GM23338 (cell line): ENCODE measurements at regions not wholly inside any gene's neighbourhood (a gene's known extent, or its start where the extent isn't known, plus 50 kb on each side); places are given as distances from the start of the nearest gene placed in this dataset.

ENCODE experiments used
- ATAC-seq: fragments of 200-7000 bp; cut with Tn5 transposase; 3 replicates; pipeline ENCODE4 v1.9.1; 2020
- DNase-seq: peaks from one replicate; pipeline ENCODE4 v3.0.0-alpha.2; 2015; ENCODE audit warnings: low spot score
- H2AFZ ChIP-seq: fragments of 200-600 bp; sonication (generic); 2 replicates; pipeline ENCODE4 v1.8.0; 2016; ENCODE audit warnings: antibody characterized with exemption, mild to moderate bottlenecking, moderate library complexity
- H3F3A ChIP-seq: fragments of 200-600 bp; sonication (generic); replicated peaks from 2 replicates; pipeline ENCODE4 v1.8.0; 2017; ENCODE audit warnings: antibody characterized with exemption, mixed run types, low read depth
- H3K27ac ChIP-seq: fragments of 200-600 bp; sonication (generic); 2 replicates; pipeline ENCODE4 v1.6.1; 2016; ENCODE audit warnings: low read depth
- H3K27me3 ChIP-seq: fragments of 200-600 bp; sonication (generic); 2 replicates; pipeline ENCODE4 v1.8.0; 2016; ENCODE audit warnings: mild to moderate bottlenecking, mixed run types, moderate library complexity; ENCODE audit not compliant: insufficient read depth
- H3K36me3 ChIP-seq: fragments of 200-600 bp; sonication (generic); 2 replicates; pipeline ENCODE4 v1.8.0; 2016; ENCODE audit warnings: mild to moderate bottlenecking; ENCODE audit not compliant: insufficient read depth
- H3K4me1 ChIP-seq: fragments of 200-600 bp; sonication (generic); 2 replicates; pipeline ENCODE4 v1.8.0; 2016; ENCODE audit warnings: mild to moderate bottlenecking, moderate library complexity; ENCODE audit not compliant: insufficient read depth
- H3K4me2 ChIP-seq: fragments of 200-600 bp; sonication (generic); 2 replicates; pipeline ENCODE4 v1.7.1; 2017; ENCODE audit warnings: mixed run types
- H3K4me3 ChIP-seq: fragments of 200-600 bp; sonication (generic); 2 replicates; pipeline ENCODE4 v1.6.1; 2016; ENCODE audit warnings: mixed run types
- H3K79me2 ChIP-seq: fragments of 200-600 bp; sonication (generic); replicated peaks from 2 replicates; pipeline ENCODE4 v1.8.0; 2017; ENCODE audit warnings: mild to moderate bottlenecking; ENCODE audit not compliant: insufficient read depth
- H3K9me2 ChIP-seq: fragments of 200-600 bp; sonication (generic); 2 replicates; pipeline ENCODE4 v1.8.0; 2017; ENCODE audit not compliant: insufficient read depth
- H4K20me1 ChIP-seq: fragments of 200-600 bp; sonication (generic); replicated peaks from 2 replicates; pipeline ENCODE4 v1.8.0; 2017; ENCODE audit warnings: mild to moderate bottlenecking; ENCODE audit not compliant: insufficient read depth
- H3K27ac Mint-ChIP-seq: 2 replicates; pipeline ENCODE4 v1.8.0; 2020; ENCODE audit warnings: inconsistent platforms, mild to moderate bottlenecking, moderate library complexity, mixed read lengths
- H3K27me3 Mint-ChIP-seq: 3 replicates; pipeline ENCODE4 v1.8.0; 2022; ENCODE audit warnings: low read depth, mild to moderate bottlenecking, moderate library complexity, mixed read lengths, inconsistent platforms; ENCODE audit not compliant: insufficient read depth, poor library complexity
- H3K36me3 Mint-ChIP-seq: 3 replicates; pipeline ENCODE4 v1.8.0; 2021; ENCODE audit warnings: low read depth, mild to moderate bottlenecking, inconsistent platforms, moderate library complexity, mixed read lengths
- H3K4me1 Mint-ChIP-seq: 3 replicates; pipeline ENCODE4 v1.8.0; 2020; ENCODE audit warnings: mild to moderate bottlenecking, inconsistent platforms, mixed read lengths
- H3K4me3 Mint-ChIP-seq: 3 replicates; pipeline ENCODE4 v1.8.0; 2021; ENCODE audit warnings: moderate library complexity, mild to moderate bottlenecking, inconsistent platforms, mixed read lengths
- H3K9me3 Mint-ChIP-seq: 3 replicates; pipeline ENCODE4 v1.8.0; 2020; ENCODE audit warnings: moderate library complexity, mild to moderate bottlenecking, inconsistent platforms, mixed read lengths
- CREB1 ChIP-seq: fragments of 250-450 bp; sonication (Bioruptor Pico); IDR thresholded peaks from 2 replicates; pipeline ENCODE4 v1.5.0; 2020; ENCODE audit warnings: low read depth, mild to moderate bottlenecking, moderate library complexity
- CTCF ChIP-seq, 2 experiments: fragments of 200-600 bp in 1 of 2; sonication (generic) in 1 of 2; conservative IDR thresholded peaks; 2 replicates each; pipeline versions ENCODE4 v1.5.1 to v1.6.1; 2016 to 2017; ENCODE audit warnings: antibody characterized with exemption in 2 of 2, low read depth in 2 of 2, mild to moderate bottlenecking in 2 of 2, moderate library complexity in 1 of 2
- ETS1 ChIP-seq: IDR thresholded peaks from 2 replicates; pipeline ENCODE4 v1.6.1; 2016; ENCODE audit warnings: antibody characterized with exemption
- EZH2 ChIP-seq: fragments of 200-600 bp; sonication (generic); IDR thresholded peaks from one replicate; pipeline ENCODE4 v1.8.0; 2017; ENCODE audit warnings: antibody characterized with exemption, mild to moderate bottlenecking, low read depth; ENCODE audit not compliant: unreplicated experiment
- EZH2phosphoT487 ChIP-seq: fragments of 200-600 bp; sonication (generic); IDR thresholded peaks from one replicate; pipeline ENCODE4 v1.8.1; 2018; ENCODE audit warnings: antibody characterized with exemption; ENCODE audit not compliant: unreplicated experiment
- JUNB ChIP-seq: IDR thresholded peaks from one replicate; pipeline ENCODE4 v1.6.1; 2016; ENCODE audit warnings: antibody characterized with exemption; ENCODE audit not compliant: unreplicated experiment
- NANOG ChIP-seq: IDR thresholded peaks from 2 replicates; pipeline ENCODE4 v1.6.1; 2016; ENCODE audit warnings: antibody characterized with exemption, borderline replicate concordance
- POLR2AphosphoS5 ChIP-seq: IDR thresholded peaks from 2 replicates; pipeline ENCODE4 v1.6.1; 2016; ENCODE audit warnings: antibody characterized with exemption, low read depth
- STAT1 ChIP-seq: IDR thresholded peaks from one replicate; pipeline ENCODE4 v1.6.1; 2016; ENCODE audit warnings: antibody characterized with exemption; ENCODE audit not compliant: unreplicated experiment
- ZNF331 ChIP-seq: fragments of 250-450 bp; sonication (Bioruptor Pico); IDR thresholded peaks from 2 replicates; pipeline ENCODE4 v1.5.0; 2020; ENCODE audit warnings: low read depth, mild to moderate bottlenecking, moderate library complexity
- ZNF462 ChIP-seq: fragments of 250-450 bp; sonication (Bioruptor Pico); IDR thresholded peaks from 2 replicates; pipeline ENCODE4 v1.5.0; 2020; ENCODE audit warnings: mild to moderate bottlenecking, moderate library complexity

GRCh38 chr3:74532446-74532845 lies 82.0 kb downstream of the CNTN3 start (continued):
- TF ChIP-seq JUNB, result no peak
- no peak for TF ChIP-seq POLR2AphosphoS5
- no peak for TF ChIP-seq NANOG
- TF ChIP-seq CTCF (conservative IDR thresholded peaks at IDR 0.05; ENCODE audit: low read depth in 2 of 2), result no peak
- TF ChIP-seq EZH2, result no peak
- no peak for TF ChIP-seq CREB1 (CRISPR knock-in tag)

GRCh38 chr3:74531491-74531890 lies 83.0 kb downstream of the CNTN3 start:
- H3K9me2 ChIP-seq, result no peaks in the 10 kb centered on the region
- H3K27me3 ChIP-seq, result no peaks in the 10 kb centered on the region
- Mint-ChIP-seq H3K36me3 (no peaks in the 10 kb centered on the region), H3K4me1 (peaks cover 3% of the 10 kb centered on the region; the same call in 1 of the 3 replicates), H3K27me3 (peaks cover 3% of the 10 kb centered on the region), H3K4me3 (no peak overlapping the region), H3K9me3 (no peaks in the 10 kb centered on the region), H3K27ac (no peak overlapping the region; the same call in 1 of the 2 replicates)
- no peak overlapping the region for H3K27ac ChIP-seq
- DNase-seq, result no peak
- no peak overlapping the region for H2AFZ ChIP-seq
- no peak for ATAC-seq
- H3K79me2 ChIP-seq, result no peaks in the 10 kb centered on the region
- H3F3A ChIP-seq, result no peaks in the 10 kb centered on the region
- H3K36me3 ChIP-seq, result no peaks in the 10 kb centered on the region
- H3K4me2 ChIP-seq, result no peak overlapping the region
- no peaks in the 10 kb centered on the region for H3K4me1 ChIP-seq
- H3K4me3 ChIP-seq, result no peak overlapping the region
- H4K20me1 ChIP-seq, result no peaks in the 10 kb centered on the region
- TF ChIP-seq EZH2phosphoT487 (no peak), CREB1 (CRISPR knock-in tag) (no peak), JUNB (no peak), CTCF (conservative IDR thresholded peaks at IDR 0.05; ENCODE audit: low read depth in 2 of 2) (no peak), EZH2 (no peak), ETS1 (no peak), ZNF331 (CRISPR knock-in tag) (no peak), NANOG (no peak), STAT1 (no peak), ZNF462 (CRISPR knock-in tag) (no peak)
